Ovary (tissue), 7 donors: ENCODE measurements at regions not wholly inside any gene's neighbourhood (a gene's known extent, or its start where the extent isn't known, plus 50 kb on each side); places are given as distances from the start of the nearest gene placed in this dataset.

Experiments
- DNase-seq, 5 donors: peaks; one replicate each; pipeline ENCODE4 v3.0.0-alpha.2; 2019 to 2020
- H3K27ac ChIP-seq, 2 donors: fragments of 200-600 bp; one replicate each; pipeline versions ENCODE4 v1.5.1 to v1.8.0; 2019 to 2022
- H3K27me3 ChIP-seq: fragments of 200-600 bp; one replicate; pipeline ENCODE4 v1.8.0; 2022
- H3K36me3 ChIP-seq: fragments of 200-600 bp; sonication (generic); one replicate; pipeline ENCODE4 v1.5.1; 2019
- H3K4me1 ChIP-seq: one replicate; pipeline ENCODE4 v1.8.1; 2013; ENCODE audit warnings: mild to moderate bottlenecking, moderate library complexity; ENCODE audit not compliant: insufficient read depth
- H3K4me3 ChIP-seq: fragments of 200-600 bp; sonication (generic); one replicate; pipeline ENCODE4 v1.5.1; 2017
- H3K9me3 ChIP-seq, 2 donors: fragments of 200-600 bp in 1 of 2; sonication (generic) in 1 of 2; one replicate each; pipeline versions ENCODE4 v1.5.1 to v1.8.1; 2013 to 2019; ENCODE audit warnings: mild to moderate bottlenecking in 1 of 2, moderate library complexity in 1 of 2
- CTCF ChIP-seq, 3 donors: fragments of 450-650 bp in 2 of 3; fragments of 200-600 bp in 1 of 3; IDR thresholded peaks; one replicate each; pipeline versions ENCODE4 v1.5.1 to v1.8.0; 2016 to 2022; ENCODE audit warnings: antibody characterized with exemption in 3 of 3, mild to moderate bottlenecking in 1 of 3
- EP300 ChIP-seq: sonication (generic); formaldehyde crosslinking; IDR thresholded peaks from one replicate; pipeline ENCODE4 v1.6.1; 2017; ENCODE audit warnings: antibody characterized with exemption
- POLR2A ChIP-seq: fragments of 450-650 bp; IDR thresholded peaks from one replicate; pipeline ENCODE4 v1.6.1; 2017; ENCODE audit warnings: antibody characterized with exemption, mild to moderate bottlenecking, moderate library complexity
- WGBS, 3 donors: extraction: QIAGEN DNeasy Blood & Tissue Kit in 1 of 3; methylation state at CpG; one replicate each; pipeline versions ENCODE4 v1.1.5 to v1.1.7; 2013 to 2017; 5-methylcytosine and 5-hydroxymethylcytosine counted together
- intact Hi-C, 4 donors: fragments of 100-400 bp; cut with DNase I; formaldehyde crosslinking; loops; one replicate each; pipeline versions ENCODE4 v1.11.0 to v1.15.1; 2022 to 2023
- donor health status: DM: no; HTN: no; CAD: no; lungs with moderate emphysema.
- donor health status: DM: no; HTN: no; CAD: no.
- donor health status: Bipolar disorder and iron deficiency.
- donor health status: DM: no; HTN: no; CAD: no.
- donor health status: DM: yes; HTN: yes; CAD: no.

- 55 to 78% (median 78%) methylated on average over 2 of the region's 2 CpGs for WGBS, 3 donors
- intact Hi-C loops: no loop called here
Measured at GRCh38 chr3:28947751-28948150, 333.1 kb upstream of the RBMS3 start.

GRCh38 chr3:28948685-28949084, 332.2 kb upstream of the RBMS3 start:
- Histone ChIP-seq H3K27me3 (no peaks in the 10 kb centered on the region), H3K27ac (no peak overlapping the region), H3K4me3 (no peak overlapping the region), H3K9me3 (no peaks in the 10 kb centered on the region), H3K36me3 (no peaks in the 10 kb centered on the region), H3K4me1 (no peaks in the 10 kb centered on the region)
- TF ChIP-seq CTCF (IDR thresholded peaks at IDR 0.05): no peak
- no peak for TF ChIP-seq POLR2A
- no peak for TF ChIP-seq EP300
- intact Hi-C loops: no loop called here
- DNase-seq: no peak

More at GRCh38 chr3:28947751-28948150, 333.1 kb upstream of the RBMS3 start:
- TF ChIP-seq CTCF (IDR thresholded peaks at IDR 0.05) (no peak), POLR2A (no peak), EP300 (no peak)
- Histone ChIP-seq H3K36me3 (no peaks in the 10 kb centered on the region), H3K4me3 (no peak overlapping the region), H3K4me1 (no peaks in the 10 kb centered on the region), H3K9me3 (no peaks in the 10 kb centered on the region), H3K27ac (no peak overlapping the region), H3K27me3 (no peaks in the 10 kb centered on the region)
- no peak for DNase-seq

GRCh38 chr3:28949580-28949979, 331.3 kb upstream of the RBMS3 start:
- TF ChIP-seq EP300 (no peak), POLR2A (no peak), CTCF (IDR thresholded peaks at IDR 0.05) (no peak)

DNA sequence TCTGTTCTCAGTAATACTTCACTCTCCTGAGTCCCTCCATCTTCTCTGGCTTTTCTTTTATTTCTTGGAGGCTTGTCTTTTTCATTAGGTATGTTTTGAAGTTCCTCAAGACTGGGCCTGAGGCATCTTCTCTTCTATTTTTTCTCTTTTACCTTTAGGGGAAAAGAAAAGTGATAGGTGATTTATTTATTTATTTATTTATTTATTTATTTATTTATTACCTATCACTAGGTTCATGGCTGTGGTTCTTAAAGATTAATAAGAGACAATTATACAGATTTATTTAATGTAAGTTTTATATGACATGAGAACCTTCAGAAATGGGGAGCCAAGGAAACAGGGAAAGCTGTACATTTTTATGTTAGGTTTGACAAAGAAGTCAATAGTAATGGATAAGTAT, 330.3 kb upstream of the RBMS3 start:
- H3K4me1 ChIP-seq: no peaks in the 10 kb centered on the region
- intact Hi-C loops: no loop called here
- no peaks in the 10 kb centered on the region for H3K36me3 ChIP-seq
- no peak for TF ChIP-seq POLR2A
- no peak for TF ChIP-seq EP300
- no peak for TF ChIP-seq CTCF (IDR thresholded peaks at IDR 0.05)
- no peak overlapping the region for H3K27ac ChIP-seq
- no peaks in the 10 kb centered on the region for H3K9me3 ChIP-seq
- no peak overlapping the region for H3K4me3 ChIP-seq
- no peak for DNase-seq
- no peaks in the 10 kb centered on the region for H3K27me3 ChIP-seq

More at GRCh38 chr3:28949580-28949979, 331.3 kb upstream of the RBMS3 start:
- intact Hi-C loops: no loop called here
- DNase-seq: no peak
- no peaks in the 10 kb centered on the region for H3K27me3 ChIP-seq
- WGBS, 3 donors: 95 to 100% (median 98%) methylated on average over 1 of the region's 1 CpG
- no peaks in the 10 kb centered on the region for H3K4me1 ChIP-seq
- H3K9me3 ChIP-seq: no peaks in the 10 kb centered on the region
- no peak overlapping the region for H3K4me3 ChIP-seq
- no peak overlapping the region for H3K27ac ChIP-seq
- H3K36me3 ChIP-seq: no peaks in the 10 kb centered on the region
